HepG2 (cell line): ENCODE measurements at regions not wholly inside any gene's neighbourhood (a gene's known extent, or its start where the extent isn't known, plus 50 kb on each side); places are given as distances from the start of the nearest gene placed in this dataset.

ENCODE experiments used
- BORCS8-MEF2B ChIP-seq: sonication (generic); formaldehyde crosslinking; IDR thresholded peaks from 2 replicates; pipeline ENCODE4 v1.8.0; 2022; ENCODE audit warnings: mild to moderate bottlenecking, missing genetic modification reagents
- CENPX ChIP-seq: sonication (generic); formaldehyde crosslinking; IDR thresholded peaks from 2 replicates; pipeline ENCODE4 v1.9.0; 2021; ENCODE audit warnings: mild to moderate bottlenecking, missing genetic modification reagents, moderate library complexity
- CERS6 ChIP-seq: sonication (generic); formaldehyde crosslinking; IDR thresholded peaks from 2 replicates; pipeline ENCODE4 v1.5.0; 2020; ENCODE audit warnings: missing genetic modification reagents
- CSRNP2 ChIP-seq: sonication (generic); formaldehyde crosslinking; conservative IDR thresholded peaks from 2 replicates; pipeline ENCODE4 v1.8.0; 2022; ENCODE audit warnings: low read depth, missing genetic modification reagents
- EEA1 ChIP-seq: sonication (generic); formaldehyde crosslinking; IDR thresholded peaks from 2 replicates; pipeline ENCODE4 v1.5.1; 2020; ENCODE audit warnings: mild to moderate bottlenecking, missing genetic modification reagents, borderline replicate concordance
- FIP1L1 ChIP-seq: fragments of 200-400 bp; formaldehyde crosslinking; IDR thresholded peaks from 2 replicates; pipeline ENCODE4 v1.6.1; 2018; ENCODE audit warnings: low read depth, mild to moderate bottlenecking, low read length, moderate library complexity, borderline replicate concordance; ENCODE audit not compliant: insufficient read depth
- GPN1 ChIP-seq: sonication (generic); formaldehyde crosslinking; IDR thresholded peaks from 2 replicates; pipeline ENCODE4 v1.5.1; 2020; ENCODE audit warnings: missing genetic modification reagents, borderline replicate concordance
- HMG20B ChIP-seq: conservative IDR thresholded peaks from 2 replicates; pipeline ENCODE4 v1.6.1; 2016; ENCODE audit warnings: missing genetic modification reagents, missing compliant biosample characterization
- JDP2 ChIP-seq: sonication (generic); formaldehyde crosslinking; IDR thresholded peaks from 2 replicates; pipeline ENCODE4 v1.8.1; 2022; ENCODE audit warnings: missing genetic modification reagents, borderline replicate concordance
- PHF21A ChIP-seq: sonication (generic); formaldehyde crosslinking; IDR thresholded peaks from 2 replicates; pipeline ENCODE4 v1.5.0; 2020; ENCODE audit warnings: mild to moderate bottlenecking, missing genetic modification reagents
- SAP130 ChIP-seq: IDR thresholded peaks from 2 replicates; pipeline ENCODE4 v1.6.1; 2016; ENCODE audit warnings: low read depth
- YEATS2 ChIP-seq: sonication (generic); formaldehyde crosslinking; IDR thresholded peaks from 2 replicates; pipeline ENCODE4 v1.4.0; 2020; ENCODE audit warnings: missing genetic modification reagents, borderline replicate concordance
- ZBTB1 ChIP-seq: sonication (generic); formaldehyde crosslinking; IDR thresholded peaks from 2 replicates; pipeline ENCODE4 v1.4.0; 2020; ENCODE audit warnings: missing genetic modification reagents, borderline replicate concordance
- ZEB1 ChIP-seq: IDR thresholded peaks from 2 replicates; pipeline ENCODE4 v1.6.1; 2012; ENCODE audit warnings: mild to moderate bottlenecking, low read depth, inconsistent platforms; ENCODE audit not compliant: insufficient replicate concordance
- ZKSCAN1 ChIP-seq: fragments of 150-350 bp; IDR thresholded peaks from 2 replicates; pipeline ENCODE4 v1.6.1; 2014; ENCODE audit warnings: low read length
- ZMYM4 ChIP-seq: sonication (generic); formaldehyde crosslinking; IDR thresholded peaks from 2 replicates; pipeline ENCODE4 v1.8.1; 2023; ENCODE audit warnings: mild to moderate bottlenecking, missing genetic modification reagents
- ZNF10 ChIP-seq: sonication (generic); formaldehyde crosslinking; IDR thresholded peaks from 2 replicates; pipeline ENCODE4 v1.4.0; 2020; ENCODE audit warnings: mild to moderate bottlenecking, low read depth, missing genetic modification reagents, borderline replicate concordance
- ZNF33A ChIP-seq: sonication (generic); formaldehyde crosslinking; IDR thresholded peaks from 2 replicates; pipeline ENCODE4 v1.5.1; 2020; ENCODE audit warnings: missing genetic modification reagents, mild to moderate bottlenecking, moderate library complexity, borderline replicate concordance
- ZNF563 ChIP-seq: sonication (generic); formaldehyde crosslinking; IDR thresholded peaks from 2 replicates; pipeline ENCODE4 v1.8.0; 2022; ENCODE audit warnings: mild to moderate bottlenecking, moderate library complexity, missing genetic modification reagents
- ZNF572 ChIP-seq: sonication (generic); formaldehyde crosslinking; IDR thresholded peaks from 2 replicates; pipeline ENCODE4 v1.5.1; 2020; ENCODE audit warnings: mild to moderate bottlenecking, missing genetic modification reagents
- ZNF607 ChIP-seq: sonication (generic); formaldehyde crosslinking; IDR thresholded peaks from 2 replicates; pipeline ENCODE4 v1.5.1; 2020; ENCODE audit warnings: missing genetic modification reagents, mild to moderate bottlenecking, borderline replicate concordance
- ZNF749 ChIP-seq: sonication (generic); formaldehyde crosslinking; IDR thresholded peaks from 2 replicates; pipeline ENCODE4 v1.8.0; 2022; ENCODE audit warnings: mild to moderate bottlenecking, missing genetic modification reagents, moderate library complexity, borderline replicate concordance
- ZNF816 ChIP-seq: sonication (generic); formaldehyde crosslinking; IDR thresholded peaks from 2 replicates; pipeline ENCODE4 v1.8.0; 2022; ENCODE audit warnings: missing genetic modification reagents, mild to moderate bottlenecking, borderline replicate concordance
- TF ChIP-seq, protein P1 (sequence below): sonication (generic); formaldehyde crosslinking; IDR thresholded peaks from 2 replicates; pipeline ENCODE4 v1.5.0; 2020; ENCODE audit warnings: mild to moderate bottlenecking, missing genetic modification reagents, borderline replicate concordance

DNA sequence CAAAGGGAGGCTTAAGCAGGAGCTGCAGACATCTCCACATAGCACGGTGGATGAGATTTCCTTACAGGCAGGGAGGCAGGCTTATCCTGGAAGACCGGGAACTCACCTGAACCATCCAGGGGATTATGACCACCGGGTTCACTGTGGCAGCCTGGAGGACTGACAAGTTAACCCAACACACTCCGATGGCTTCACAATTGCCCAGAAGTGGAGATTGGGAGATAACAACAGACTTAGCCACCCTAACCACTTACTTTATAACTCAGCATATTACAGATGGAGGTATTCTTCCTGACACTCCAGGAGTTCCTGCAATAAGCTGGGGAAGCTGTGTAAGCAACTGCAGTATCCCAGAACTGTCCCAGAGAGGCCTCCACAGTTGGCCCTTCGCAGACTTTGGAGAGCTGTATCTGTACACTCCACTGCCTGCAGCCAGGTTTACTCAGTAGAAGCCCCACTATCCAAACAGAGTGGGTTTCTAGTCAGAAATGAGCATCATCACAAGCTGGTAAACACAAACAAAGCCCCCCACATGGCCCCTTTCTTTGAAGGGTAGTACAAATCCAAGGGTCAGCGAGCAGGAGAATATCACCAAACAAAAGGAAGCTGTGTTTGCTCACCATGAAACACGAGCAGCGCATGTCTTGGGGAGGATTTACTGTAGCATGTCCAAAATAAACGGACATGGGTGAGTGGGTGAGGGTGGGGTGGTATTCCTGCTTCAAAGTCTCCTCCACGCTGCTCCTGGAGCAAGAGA, 462.2 kb downstream of the RASEF start (continued):
- TF ChIP-seq, protein P1, sequence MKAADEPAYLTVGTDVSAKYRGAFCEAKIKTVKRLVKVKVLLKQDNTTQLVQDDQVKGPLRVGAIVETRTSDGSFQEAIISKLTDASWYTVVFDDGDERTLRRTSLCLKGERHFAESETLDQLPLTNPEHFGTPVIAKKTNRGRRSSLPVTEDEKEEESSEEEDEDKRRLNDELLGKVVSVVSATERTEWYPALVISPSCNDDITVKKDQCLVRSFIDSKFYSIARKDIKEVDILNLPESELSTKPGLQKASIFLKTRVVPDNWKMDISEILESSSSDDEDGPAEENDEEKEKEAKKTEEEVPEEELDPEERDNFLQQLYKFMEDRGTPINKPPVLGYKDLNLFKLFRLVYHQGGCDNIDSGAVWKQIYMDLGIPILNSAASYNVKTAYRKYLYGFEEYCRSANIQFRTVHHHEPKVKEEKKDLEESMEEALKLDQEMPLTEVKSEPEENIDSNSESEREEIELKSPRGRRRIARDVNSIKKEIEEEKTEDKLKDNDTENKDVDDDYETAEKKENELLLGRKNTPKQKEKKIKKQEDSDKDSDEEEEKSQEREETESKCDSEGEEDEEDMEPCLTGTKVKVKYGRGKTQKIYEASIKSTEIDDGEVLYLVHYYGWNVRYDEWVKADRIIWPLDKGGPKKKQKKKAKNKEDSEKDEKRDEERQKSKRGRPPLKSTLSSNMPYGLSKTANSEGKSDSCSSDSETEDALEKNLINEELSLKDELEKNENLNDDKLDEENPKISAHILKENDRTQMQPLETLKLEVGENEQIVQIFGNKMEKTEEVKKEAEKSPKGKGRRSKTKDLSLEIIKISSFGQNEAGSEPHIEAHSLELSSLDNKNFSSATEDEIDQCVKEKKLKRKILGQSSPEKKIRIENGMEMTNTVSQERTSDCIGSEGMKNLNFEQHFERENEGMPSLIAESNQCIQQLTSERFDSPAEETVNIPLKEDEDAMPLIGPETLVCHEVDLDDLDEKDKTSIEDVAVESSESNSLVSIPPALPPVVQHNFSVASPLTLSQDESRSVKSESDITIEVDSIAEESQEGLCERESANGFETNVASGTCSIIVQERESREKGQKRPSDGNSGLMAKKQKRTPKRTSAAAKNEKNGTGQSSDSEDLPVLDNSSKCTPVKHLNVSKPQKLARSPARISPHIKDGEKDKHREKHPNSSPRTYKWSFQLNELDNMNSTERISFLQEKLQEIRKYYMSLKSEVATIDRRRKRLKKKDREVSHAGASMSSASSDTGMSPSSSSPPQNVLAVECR (CRISPR knock-in tag), result no peak
- TF ChIP-seq FIP1L1 (no peak), JDP2 (CRISPR knock-in tag) (no peak), BORCS8-MEF2B (no peak), YEATS2 (no peak), ZNF572 (CRISPR knock-in tag) (no peak), ZNF607 (0 out of 2 replicates have a peak, but pooled peaks have one; percentile 20), PHF21A (CRISPR knock-in tag) (peak; percentile 68), ZMYM4 (CRISPR knock-in tag) (peak; percentile 48; the same call in 1 of the 2 replicates), ZKSCAN1 (no peak), ZNF816 (CRISPR knock-in tag) (no peak), HMG20B (CRISPR knock-in tag) (no peak), ZNF563 (CRISPR knock-in tag) (no peak), ZNF33A (CRISPR knock-in tag) (no peak), GPN1 (CRISPR knock-in tag) (no peak), ZNF10 (no peak), EEA1 (CRISPR knock-in tag) (no peak), CENPX (CRISPR knock-in tag) (no peak), ZEB1 (no peak), ZBTB1 (CRISPR knock-in tag) (no peak), SAP130 (CRISPR knock-in tag) (0 out of 2 replicates have a peak, but pooled peaks have one; percentile 44), CSRNP2 (CRISPR knock-in tag) (no peak), CERS6 (CRISPR knock-in tag) (no peak), ZNF749 (no peak)
